ENCODE measurements at regions not wholly inside any gene's neighbourhood (a gene's known extent, or its start where the extent isn't known, plus 50 kb on each side); places are given as distances from the start of the nearest gene placed in this dataset.

GRCh38 chr6:165844801-165845364 lies 181.8 kb upstream of the PDE10A start:
- H3K27me3 ChIP-seq (ENCODE audit: control insufficient read depth, insufficient read depth, low read length) = no peaks in the 10 kb centered on the region

More at GRCh38 chr6:165844801-165845364, 181.8 kb upstream of the PDE10A start:
- H3K18ac ChIP-seq (ENCODE audit: low read depth, low read length) = no peak overlapping the region
- H3K4me1 ChIP-seq (ENCODE audit: control insufficient read depth, insufficient read depth, low read length) = peaks cover 4% of the 10 kb centered on the region
- no peak overlapping the region for H2AFZ ChIP-seq (replicated peaks; ENCODE audit: low read length, poor library complexity)
- H3K27ac ChIP-seq (ENCODE audit: insufficient read depth, low read length) = no peak overlapping the region
- ChIA-PET CTCF (no interaction called here), POLR2A (ENCODE audit: unreplicated experiment) (no interaction called here)
- TF ChIP-seq SMC3 (IDR thresholded peaks at IDR 0.05; ENCODE audit: low read depth, low read length) = no peak
- intact Hi-C loops (cut with micrococcal nuclease) = no loop called here
- H3K79me1 ChIP-seq (ENCODE audit: low read depth in 1 of 2, low read length in 2 of 2) = no peaks in the 10 kb centered on the region
- no peak overlapping the region for H4K8ac ChIP-seq (ENCODE audit: low read depth in 2 of 2, low read length in 2 of 2)
- H4K20me1 ChIP-seq (ENCODE audit: insufficient read depth, low read length) = no peaks in the 10 kb centered on the region; the same call in 1 of the 2 replicates
- H2BK120ac ChIP-seq (ENCODE audit: low read depth, low read length) = no peak overlapping the region
- dilution Hi-C loops (cut with HindIII; ENCODE audit: low sequenced_read_pairs, unreplicated experiment) = no loop called here
- no peak overlapping the region for H4K91ac ChIP-seq (ENCODE audit: insufficient read depth, low read depth, low read length)
- no peak overlapping the region for H3K56ac ChIP-seq (ENCODE audit: extremely low read depth, insufficient read depth, low read length)
- no peak overlapping the region for H2AK9ac ChIP-seq (replicated peaks; ENCODE audit: low read depth, low read length, poor library complexity)
- H3K23ac ChIP-seq (ENCODE audit: low read depth, low read length) = no peak overlapping the region
- H3K4me3 ChIP-seq (ENCODE audit: insufficient read depth, low read depth, low read length) = no peak overlapping the region
- no peaks in the 10 kb centered on the region for H3K9me3 ChIP-seq (ENCODE audit: control insufficient read depth, insufficient read depth, low read length)
- H3K9ac ChIP-seq (ENCODE audit: low read depth, low read length) = no peak overlapping the region
- no peaks in the 10 kb centered on the region for H3K36me3 ChIP-seq (ENCODE audit: control insufficient read depth, insufficient read depth, low read length)
- H2BK5ac ChIP-seq (ENCODE audit: low read depth, low read length, poor library complexity, severe bottlenecking) = no peak overlapping the region
- H4K5ac ChIP-seq (ENCODE audit: low read depth, low read length) = no peak overlapping the region
- no peak overlapping the region for H3K14ac ChIP-seq (replicated peaks; ENCODE audit: low read depth, low read length)
- in situ Hi-C loops (cut with MboI; ENCODE audit: low sequenced_read_pairs) = no loop called here
- H3K4me2 ChIP-seq (ENCODE audit: low read depth, low read length) = no peak overlapping the region
- no TSS peak for BruUV-seq (replicated peaks)
- H3K9me1 ChIP-seq (ENCODE audit: insufficient read depth, low read length) = 0 out of 2 replicates have a peak, but pooled peaks cover 2% of the 10 kb centered on the region
- no peak overlapping the region for H2BK15ac ChIP-seq (ENCODE audit: low read depth, low read length)
- no peak overlapping the region for H2AK5ac ChIP-seq (ENCODE audit: low read depth, low read length)
- H2BK20ac ChIP-seq (ENCODE audit: low read depth, low read length) = no peak overlapping the region
- DNase-seq (no peak), ATAC-seq (ENCODE audit: low read depth) (no peak)
- H3K4ac ChIP-seq (ENCODE audit: low read depth, low read length) = no peak overlapping the region
- no CpG with 5 or more reads among the region's 4 CpGs for WGBS, 2 experiments (ENCODE audit: extremely low coverage in 2 of 2, insufficient read length in 1 of 2)
